Hepatocyte (in vitro differentiated cells): ENCODE measurements at regions not wholly inside any gene's neighbourhood (a gene's known extent, or its start where the extent isn't known, plus 50 kb on each side); places are given as distances from the start of the nearest gene placed in this dataset.

Source experiments
- DNase-seq: peaks from one replicate; pipeline ENCODE4 v3.0.0-alpha.2; 2016; ENCODE audit warnings: low spot score
- H2AFZ ChIP-seq: fragments of 200-600 bp; sonication (generic); 2 replicates; pipeline ENCODE4 v1.6.0; 2016; ENCODE audit warnings: antibody characterized with exemption, mild to moderate bottlenecking
- H3K27ac ChIP-seq: fragments of 200-600 bp; sonication (generic); 2 replicates; pipeline ENCODE4 v1.5.1; 2016; ENCODE audit warnings: mild to moderate bottlenecking
- H3K27me3 ChIP-seq: fragments of 200-600 bp; sonication (generic); 2 replicates; pipeline ENCODE4 v1.6.1; 2016
- H3K36me3 ChIP-seq: fragments of 200-600 bp; sonication (generic); replicated peaks from 2 replicates; pipeline ENCODE4 v1.5.1; 2016; ENCODE audit warnings: low read depth; ENCODE audit not compliant: insufficient read depth
- H3K4me1 ChIP-seq: fragments of 200-600 bp; sonication (generic); 2 replicates; pipeline ENCODE4 v1.5.1; 2016; ENCODE audit warnings: mild to moderate bottlenecking, moderate library complexity; ENCODE audit not compliant: insufficient read depth
- H3K4me2 ChIP-seq: fragments of 200-600 bp; sonication (generic); 2 replicates; pipeline ENCODE4 v1.6.0; 2016
- H3K4me3 ChIP-seq: fragments of 200-600 bp; sonication (generic); 2 replicates; pipeline ENCODE4 v1.5.1; 2016; ENCODE audit warnings: mild to moderate bottlenecking
- H3K79me2 ChIP-seq: fragments of 200-600 bp; sonication (generic); 2 replicates; pipeline ENCODE4 v1.6.0; 2017; ENCODE audit warnings: mild to moderate bottlenecking
- H3K9me2 ChIP-seq: fragments of 200-600 bp; sonication (generic); replicated peaks from 2 replicates; pipeline ENCODE4 v1.6.0; 2017; ENCODE audit warnings: mild to moderate bottlenecking; ENCODE audit not compliant: insufficient read depth
- H3K9me3 ChIP-seq: fragments of 200-600 bp; sonication (generic); 2 replicates; pipeline ENCODE4 v1.5.1; 2016; ENCODE audit warnings: low read depth, mild to moderate bottlenecking
- H4K20me1 ChIP-seq: fragments of 200-600 bp; sonication (generic); 2 replicates; pipeline ENCODE4 v1.6.0; 2016; ENCODE audit warnings: mild to moderate bottlenecking; ENCODE audit not compliant: insufficient read depth, poor library complexity, severe bottlenecking
- EZH2 ChIP-seq: fragments of 200-600 bp; sonication (generic); IDR thresholded peaks from 2 replicates; pipeline ENCODE4 v1.6.1; 2016; ENCODE audit warnings: antibody characterized with exemption, mild to moderate bottlenecking, borderline replicate concordance
- EZH2phosphoT487 ChIP-seq: fragments of 200-600 bp; sonication (generic); IDR thresholded peaks from one replicate; pipeline ENCODE4 v1.6.1; 2018; ENCODE audit warnings: antibody characterized with exemption, mild to moderate bottlenecking, low read depth, moderate library complexity; ENCODE audit not compliant: unreplicated experiment, severe bottlenecking
- WGBS: methylation state at CpG from one replicate; pipeline ENCODE4 v1.1.6; 2016; ENCODE audit warnings: low lambda C conversion rate; ENCODE audit errors: missing lambda C conversion rate; 5-methylcytosine and 5-hydroxymethylcytosine counted together
- TF ChIP-seq, protein P1 (sequence below): fragments of 200-600 bp; sonication (generic); IDR thresholded peaks from 2 replicates; pipeline ENCODE4 v1.5.1; 2016; ENCODE audit warnings: antibody characterized with exemption, mild to moderate bottlenecking; ENCODE audit not compliant: poor library complexity

GRCh38 chr2:34547900-34548299 is 948.8 kb upstream of the FAM98A start:
- Histone ChIP-seq H3K4me2 (no peak overlapping the region), H3K27ac (no peak overlapping the region), H4K20me1 (no peaks in the 10 kb centered on the region), H3K79me2 (no peaks in the 10 kb centered on the region), H3K4me1 (no peaks in the 10 kb centered on the region), H3K36me3 (no peaks in the 10 kb centered on the region), H3K4me3 (no peak overlapping the region), H2AFZ (no peak overlapping the region), H3K27me3 (no peaks in the 10 kb centered on the region), H3K9me3 (no peaks in the 10 kb centered on the region), H3K9me2 (no peaks in the 10 kb centered on the region)
- TF ChIP-seq EZH2 (no peak), EZH2phosphoT487 (no peak)
- TF ChIP-seq, protein P1, sequence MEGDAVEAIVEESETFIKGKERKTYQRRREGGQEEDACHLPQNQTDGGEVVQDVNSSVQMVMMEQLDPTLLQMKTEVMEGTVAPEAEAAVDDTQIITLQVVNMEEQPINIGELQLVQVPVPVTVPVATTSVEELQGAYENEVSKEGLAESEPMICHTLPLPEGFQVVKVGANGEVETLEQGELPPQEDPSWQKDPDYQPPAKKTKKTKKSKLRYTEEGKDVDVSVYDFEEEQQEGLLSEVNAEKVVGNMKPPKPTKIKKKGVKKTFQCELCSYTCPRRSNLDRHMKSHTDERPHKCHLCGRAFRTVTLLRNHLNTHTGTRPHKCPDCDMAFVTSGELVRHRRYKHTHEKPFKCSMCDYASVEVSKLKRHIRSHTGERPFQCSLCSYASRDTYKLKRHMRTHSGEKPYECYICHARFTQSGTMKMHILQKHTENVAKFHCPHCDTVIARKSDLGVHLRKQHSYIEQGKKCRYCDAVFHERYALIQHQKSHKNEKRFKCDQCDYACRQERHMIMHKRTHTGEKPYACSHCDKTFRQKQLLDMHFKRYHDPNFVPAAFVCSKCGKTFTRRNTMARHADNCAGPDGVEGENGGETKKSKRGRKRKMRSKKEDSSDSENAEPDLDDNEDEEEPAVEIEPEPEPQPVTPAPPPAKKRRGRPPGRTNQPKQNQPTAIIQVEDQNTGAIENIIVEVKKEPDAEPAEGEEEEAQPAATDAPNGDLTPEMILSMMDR, result no peak
- 68% methylated on average over 3 of the region's 3 CpGs for WGBS
- DNase-seq, result no peak

GRCh38 chr2:34547340-34547739 is 948.2 kb upstream of the FAM98A start:
- TF ChIP-seq EZH2phosphoT487, result no peak
- TF ChIP-seq EZH2, result no peak
- TF ChIP-seq, protein P1, result no peak
- WGBS, result 90% methylated on average over 4 of the region's 4 CpGs

GRCh38 chr2:34545486-34546136 is 946.5 kb upstream of the FAM98A start:
- Histone ChIP-seq H4K20me1 (no peaks in the 10 kb centered on the region), H3K27me3 (no peaks in the 10 kb centered on the region), H3K9me3 (no peaks in the 10 kb centered on the region), H3K4me3 (no peak overlapping the region), H3K36me3 (no peaks in the 10 kb centered on the region), H3K27ac (no peak overlapping the region), H3K4me2 (no peak overlapping the region), H3K79me2 (no peaks in the 10 kb centered on the region), H3K9me2 (no peaks in the 10 kb centered on the region), H3K4me1 (no peaks in the 10 kb centered on the region), H2AFZ (no peak overlapping the region)
- no peak for DNase-seq
- no peak for TF ChIP-seq EZH2phosphoT487
- TF ChIP-seq, protein P1, result no peak
- WGBS, result 91% methylated on average over 12 of the region's 12 CpGs

More at GRCh38 chr2:34547340-34547739, 948.2 kb upstream of the FAM98A start:
- no peaks in the 10 kb centered on the region for H3K4me1 ChIP-seq
- no peaks in the 10 kb centered on the region for H3K9me2 ChIP-seq
- no peak overlapping the region for H3K4me3 ChIP-seq
- H3K4me2 ChIP-seq, result no peak overlapping the region
- H3K27ac ChIP-seq, result no peak overlapping the region
- no peaks in the 10 kb centered on the region for H3K79me2 ChIP-seq
- DNase-seq, result no peak
- no peaks in the 10 kb centered on the region for H3K36me3 ChIP-seq
- H2AFZ ChIP-seq, result no peak overlapping the region
- no peaks in the 10 kb centered on the region for H4K20me1 ChIP-seq
- H3K9me3 ChIP-seq, result no peaks in the 10 kb centered on the region
- no peaks in the 10 kb centered on the region for H3K27me3 ChIP-seq

GRCh38 chr2:34534761-34535160 is 935.7 kb upstream of the FAM98A start:
- Histone ChIP-seq H3K4me2 (peak overlapping the region; percentile 23), H3K9me2 (no peaks in the 10 kb centered on the region), H4K20me1 (no peaks in the 10 kb centered on the region), H3K79me2 (no peaks in the 10 kb centered on the region), H3K4me3 (no peak overlapping the region), H3K4me1 (peaks cover 10% of the 10 kb centered on the region), H3K9me3 (no peaks in the 10 kb centered on the region), H3K36me3 (no peaks in the 10 kb centered on the region), H2AFZ (no peak overlapping the region), H3K27ac (peak overlapping the region; percentile 35), H3K27me3 (no peaks in the 10 kb centered on the region)
- no peak for TF ChIP-seq EZH2phosphoT487
- TF ChIP-seq EZH2, result no peak
- TF ChIP-seq, protein P1, result no peak
- 25% methylated on average over 3 of the region's 3 CpGs for WGBS
- no peak for DNase-seq
